ENCODE measurements at regions not wholly inside any gene's neighbourhood (a gene's known extent, or its start where the extent isn't known, plus 50 kb on each side); places are given as distances from the start of the nearest gene placed in this dataset.
A peak's percentile ranks its signal among the peaks of the same experiment; 100 is the strongest.

GRCh38 chr7:101739775-101740398 lies 77.5 kb upstream of the CUX1 start:
- H3K4me1 ChIP-seq, result peaks cover 0 to 29% (median 6%) of the 10 kb centered on the region in 9 donors
- H3K9me3 ChIP-seq, result peaks cover 0 to 5% (median 0%) of the 10 kb centered on the region in 11 donors
- no peaks in the 10 kb centered on the region for H3K36me3 ChIP-seq
- ATAC-seq (no peak), DNase-seq (no peak)
- TF ChIP-seq CTCF (IDR thresholded peaks at IDR 0.05), result no peak
- no peak overlapping the region for H3K27ac ChIP-seq
- H3K4me3 ChIP-seq, result no peak overlapping the region
- H3K27me3 ChIP-seq, result peaks cover 0 to 22% (median 12%) of the 10 kb centered on the region in 7 donors
- intact Hi-C loops (cut with DNase I), result loop anchor here in 7 of 10 donors (5.0 to 10.0 kb wide), 4 partner anchors 65 to 77 kb away; partner anchors contain the start of gene CUX1 (in 3 of the 7)
- WGBS, 2 donors, result 92 to 96% methylated on average over 5 of the region's 5 CpGs

GRCh38 chr7:101740981-101741725 lies 76.3 kb upstream of the CUX1 start:
- no peak for DNase-seq
- 67 to 79% methylated on average over 9 of the region's 9 CpGs for WGBS, 2 donors
- H3K36me3 ChIP-seq, result no peaks in the 10 kb centered on the region
- no peak overlapping the region for H3K27ac ChIP-seq
- peaks cover 0 to under 1% (median 0%) of the 10 kb centered on the region in 11 donors for H3K9me3 ChIP-seq
- peaks cover 0 to 31% (median 6%) of the 10 kb centered on the region in 9 donors for H3K4me1 ChIP-seq
- no peak for ATAC-seq
- TF ChIP-seq CTCF (IDR thresholded peaks at IDR 0.05), result no peak
- H3K4me3 ChIP-seq, result no peak overlapping the region
- peaks cover 0 to 22% (median 12%) of the 10 kb centered on the region in 7 donors for H3K27me3 ChIP-seq
- intact Hi-C loops (cut with DNase I), result loop anchor here in 7 of 10 donors (5.0 to 10.0 kb wide), 4 partner anchors 64 to 76 kb away; partner anchors contain the start of gene CUX1 (in 3 of the 7)

GRCh38 chr7:101743241-101743994 lies 74.0 kb upstream of the CUX1 start:
- WGBS, 2 donors, result 1% methylated on average over 58 of the region's 60 CpGs
- H3K36me3 ChIP-seq, result no peaks in the 10 kb centered on the region
- peaks cover 4 to 35% (median 24%) of the 10 kb centered on the region in 7 donors for H3K27me3 ChIP-seq
- DNase-seq (peak; percentile 47 to 54), ATAC-seq (peak; percentile 57 to 72 (median 70))
- no peaks in the 10 kb centered on the region for H3K9me3 ChIP-seq
- peaks cover 0 to 36% (median 6%) of the 10 kb centered on the region in 9 donors for H3K4me1 ChIP-seq
- H3K4me3 ChIP-seq, result peak overlapping the region; percentile 19 to 62 (median 55)
- intact Hi-C loops (cut with DNase I), result loop anchor here in 8 of 10 donors (2.0 to 10.0 kb wide), 5 partner anchors 61 to 74 kb away; partner anchors contain the start of gene CUX1 (in 3 of the 8)
- no peak overlapping the region for H3K27ac ChIP-seq
- peak; percentile 20 to 80 (median 66) for TF ChIP-seq CTCF (IDR thresholded peaks at IDR 0.05)

- ATAC-seq, result peak in 2 of 8 donors; percentile 14
- Histone ChIP-seq H3K27me3 (peaks cover 4 to 35% (median 24%) of the 10 kb centered on the region in 7 donors), H3K4me1 (peaks cover 0 to 36% (median 6%) of the 10 kb centered on the region in 9 donors), H3K4me3 (peak overlapping the region in 6 of 10 donors; percentile 52 to 62 (median 58)), H3K27ac (no peak overlapping the region), H3K9me3 (no peaks in the 10 kb centered on the region), H3K36me3 (no peaks in the 10 kb centered on the region)
- intact Hi-C loops (cut with DNase I), result loop anchor here in 8 of 10 donors (2.0 to 10.0 kb wide), 5 partner anchors 61 to 73 kb away; partner anchors contain the start of gene CUX1 (in 3 of the 8)
- WGBS, 2 donors, result 62 to 69% methylated on average over 12 of the region's 12 CpGs
- TF ChIP-seq CTCF (IDR thresholded peaks at IDR 0.05), result no peak
- no peak for DNase-seq
Measured at GRCh38 chr7:101743995-101744360, 73.4 kb upstream of the CUX1 start.
